ENCODE measurements at regions not wholly inside any gene's neighbourhood (a gene's known extent, or its start where the extent isn't known, plus 50 kb on each side); places are given as distances from the start of the nearest gene placed in this dataset.

GRCh38 chr12:90399357-90399756 is 555.6 kb downstream of the CCER1 start:
- TF ChIP-seq POLR2AphosphoS5 (IDR thresholded peaks at IDR 0.05), result no peak
- TF ChIP-seq EP300 (IDR thresholded peaks at IDR 0.05), result no peak
- no peak for TF ChIP-seq CTCF (IDR thresholded peaks at IDR 0.05)
- no peak for TF ChIP-seq POLR2A (IDR thresholded peaks at IDR 0.05)

All from sigmoid colon (tissue), 4 donors.